ENCODE measurements at regions not wholly inside any gene's neighbourhood (a gene's known extent, or its start where the extent isn't known, plus 50 kb on each side); places are given as distances from the start of the nearest gene placed in this dataset.
"Not testable (repeated sequence)": the region's sequence is repeated elsewhere in the genome, so short reads cannot be mapped to it uniquely, and the experiment has no call there.

- TF ChIP-seq CTCF, POLR2A (IDR thresholded peaks at IDR 0.05): not testable (repeated sequence)
Measured at GRCh38 chr5:122620768-122621167, 154.1 kb upstream of the SNX2 start.
